IPS-NIHi11 (cell line): ENCODE measurements at regions not wholly inside any gene's neighbourhood (a gene's known extent, or its start where the extent isn't known, plus 50 kb on each side); places are given as distances from the start of the nearest gene placed in this dataset.
A peak's percentile ranks its signal among the peaks of the same experiment; 100 is the strongest.
"Not testable (repeated sequence)": the region's sequence is repeated elsewhere in the genome, so short reads cannot be mapped to it uniquely, and the experiment has no call there.

Experiments
- DNase-seq: peaks from one replicate; pipeline ENCODE4 v3.0.0; 2012; ENCODE audit warnings: mixed read lengths, low spot score

GRCh38 chr10:8173243-8173865 is 118.9 kb downstream of the GATA3 start:
- no peak for DNase-seq

DNA sequence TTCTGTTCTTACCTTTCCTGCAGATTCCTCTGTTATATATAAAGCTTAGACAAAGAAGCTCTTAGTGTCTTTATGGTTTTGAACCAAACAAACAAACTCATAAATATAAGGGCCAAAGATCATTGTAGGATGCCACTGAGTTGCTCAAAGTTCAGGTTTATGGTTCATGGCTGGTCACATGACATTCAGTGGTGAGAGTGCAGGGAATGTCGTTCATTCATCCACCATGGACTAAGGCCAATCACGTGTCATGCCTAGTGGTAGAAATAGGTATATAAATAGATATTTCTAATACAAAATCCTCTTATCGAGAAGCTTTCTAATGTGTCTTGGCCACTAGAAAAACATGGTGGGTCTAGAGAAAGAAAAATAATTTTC is 119.4 kb downstream of the GATA3 start:
- DNase-seq: no peak

GRCh38 chr10:8174762-8175161 is 120.3 kb downstream of the GATA3 start:
- peak; percentile 68 for DNase-seq

DNA sequence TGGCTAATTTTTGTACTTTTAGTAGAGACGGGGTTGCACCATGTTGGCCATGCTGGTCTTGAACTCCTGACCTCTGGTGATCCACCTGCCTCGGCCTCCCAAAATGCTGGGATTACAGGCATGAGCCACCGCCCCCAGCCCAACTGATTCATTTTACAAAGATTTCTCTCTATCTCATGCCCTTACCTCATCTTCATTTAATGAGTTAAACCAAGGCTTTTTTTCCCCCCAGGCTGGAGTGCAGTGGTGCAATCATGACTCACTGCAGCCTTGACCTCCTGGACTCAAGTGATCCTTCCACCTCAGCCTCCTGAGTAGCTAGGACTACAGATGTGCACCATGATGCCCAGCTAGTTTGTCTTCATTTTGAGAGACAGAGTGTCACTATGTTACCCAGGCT is 123.0 kb downstream of the GATA3 start:
- not testable (repeated sequence) for DNase-seq

DNA sequence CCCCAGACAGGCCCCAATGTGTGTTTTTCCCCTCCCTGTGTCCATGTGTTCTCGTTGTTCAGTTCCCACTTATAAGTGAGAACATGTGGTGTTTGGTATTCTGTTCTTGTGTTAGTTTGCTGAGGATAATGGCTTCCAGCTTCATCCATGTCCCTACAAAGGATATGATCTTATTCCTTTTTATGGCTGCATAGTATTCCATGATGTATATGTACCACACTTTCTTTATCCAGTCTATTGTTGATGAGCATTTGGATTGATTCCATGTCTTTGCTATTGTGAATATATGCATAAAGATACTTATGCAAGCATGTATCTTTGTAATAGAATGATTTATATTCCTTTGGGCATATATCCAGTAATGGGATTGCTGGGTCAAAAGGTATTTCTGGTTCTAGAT is 125.3 kb downstream of the GATA3 start:
- DNase-seq: not testable (repeated sequence)

- no peak for DNase-seq
These were observed 126.0 kb downstream of the GATA3 start for GRCh38 chr10:8180360-8181109.

- DNase-seq: no peak
These were observed 127.1 kb downstream of the GATA3 start for GRCh38 chr10:8181496-8182157.

DNA sequence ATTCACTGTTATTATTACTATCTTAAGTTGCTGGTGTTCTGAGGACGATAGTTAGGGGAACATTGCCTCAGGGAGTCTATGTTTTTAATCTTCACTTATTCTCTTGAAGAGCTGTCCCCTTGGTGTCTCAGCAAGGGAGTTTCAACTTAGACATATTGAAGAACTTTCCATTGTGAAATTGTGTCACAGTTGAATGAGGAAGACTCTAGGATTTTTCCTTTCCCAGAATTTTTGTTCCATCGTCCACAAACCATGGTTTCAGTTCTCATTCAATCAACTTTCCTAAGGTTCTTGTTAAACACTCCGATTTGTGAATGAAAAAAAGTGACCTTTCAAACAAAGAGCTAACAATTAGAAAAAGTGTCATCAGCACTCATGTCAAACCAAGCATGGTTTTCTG is 128.3 kb downstream of the GATA3 start:
- no peak for DNase-seq

DNA sequence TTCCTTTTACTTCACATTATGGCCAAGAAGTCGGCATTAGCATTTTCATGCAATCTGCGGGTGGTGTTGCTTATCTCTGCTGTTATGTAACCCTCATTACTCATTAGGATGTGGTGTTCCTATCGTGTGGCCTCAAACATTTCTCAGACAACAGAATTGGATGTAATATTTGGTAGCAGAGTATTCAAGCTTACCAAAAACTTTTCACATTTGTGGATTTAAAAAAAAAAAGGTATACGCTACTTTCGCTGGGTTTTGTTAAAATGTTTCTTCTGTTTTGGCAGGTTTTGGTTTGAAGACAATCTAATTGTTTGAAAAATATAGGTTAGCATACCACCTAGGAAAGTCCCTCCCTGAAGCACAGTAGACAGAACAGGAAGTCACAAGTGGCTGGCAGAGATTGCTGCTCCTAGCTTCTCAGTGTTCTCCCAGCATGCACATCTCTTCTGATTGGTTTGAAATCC is 128.8 kb downstream of the GATA3 start:
- DNase-seq: no peak

- no peak for DNase-seq
These were observed 132.7 kb downstream of the GATA3 start for GRCh38 chr10:8187171-8187666.

- no peak for DNase-seq
These were observed 135.0 kb downstream of the GATA3 start for GRCh38 chr10:8189458-8189857.

DNA sequence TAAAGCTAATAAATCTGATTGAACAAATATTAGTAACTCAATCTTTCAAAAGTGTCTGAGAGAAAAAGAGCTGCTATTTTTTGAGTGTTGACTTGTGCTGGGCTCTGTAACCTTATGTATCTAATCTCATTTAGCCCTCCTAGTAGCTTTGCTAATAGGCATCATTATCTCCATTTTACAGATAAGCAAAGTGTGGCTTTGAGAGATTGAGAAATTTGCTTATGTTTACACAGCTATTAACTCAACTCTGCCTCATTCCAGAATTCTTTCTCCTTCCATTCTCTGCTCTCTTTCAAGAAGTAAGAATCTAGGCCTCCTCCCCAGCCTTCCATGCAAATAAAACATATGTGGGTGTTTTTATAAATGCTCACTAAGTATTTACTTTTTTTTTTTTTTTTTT is 137.8 kb downstream of the GATA3 start:
- no peak for DNase-seq

DNA sequence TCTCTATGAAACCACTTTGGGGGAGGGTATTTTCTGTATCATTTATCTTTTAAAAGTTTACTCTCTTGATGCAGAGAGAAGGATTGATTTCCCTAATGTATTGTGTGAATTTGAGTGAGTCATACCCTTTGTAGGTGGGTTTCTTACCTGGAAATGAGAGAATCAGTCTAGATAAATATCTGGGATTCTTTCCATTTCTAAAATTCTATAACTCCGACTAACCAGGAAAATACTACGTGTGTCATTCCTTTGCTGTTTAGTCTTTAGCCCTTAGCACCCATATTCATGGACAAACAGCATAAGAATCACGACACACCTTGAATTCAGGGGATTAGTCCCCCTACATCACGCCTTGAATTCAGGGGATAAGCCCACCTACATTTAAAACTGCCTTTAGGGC is 139.1 kb downstream of the GATA3 start:
- DNase-seq: no peak

DNA sequence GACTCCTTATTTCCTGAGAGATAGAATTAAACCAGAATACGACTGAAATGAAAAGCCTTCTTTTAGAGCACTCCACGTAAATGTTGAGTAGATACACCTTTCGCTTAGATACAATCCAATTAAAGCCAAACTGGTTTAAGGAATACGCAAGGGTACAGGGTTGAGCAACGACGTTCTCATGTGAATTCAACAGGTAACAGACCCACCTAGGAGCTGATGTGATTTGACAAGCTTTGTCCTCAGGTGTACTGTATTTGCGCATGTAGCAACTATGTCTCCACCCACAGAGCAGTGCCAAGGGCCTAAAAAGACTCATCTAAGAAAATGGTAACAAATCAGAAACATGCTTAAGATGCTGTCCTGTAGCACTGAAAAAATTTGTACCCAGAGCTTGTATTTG is 139.6 kb downstream of the GATA3 start:
- DNase-seq: no peak

- DNase-seq: no peak
These were observed 152.4 kb downstream of the GATA3 start for GRCh38 chr10:8206882-8207281.

DNA sequence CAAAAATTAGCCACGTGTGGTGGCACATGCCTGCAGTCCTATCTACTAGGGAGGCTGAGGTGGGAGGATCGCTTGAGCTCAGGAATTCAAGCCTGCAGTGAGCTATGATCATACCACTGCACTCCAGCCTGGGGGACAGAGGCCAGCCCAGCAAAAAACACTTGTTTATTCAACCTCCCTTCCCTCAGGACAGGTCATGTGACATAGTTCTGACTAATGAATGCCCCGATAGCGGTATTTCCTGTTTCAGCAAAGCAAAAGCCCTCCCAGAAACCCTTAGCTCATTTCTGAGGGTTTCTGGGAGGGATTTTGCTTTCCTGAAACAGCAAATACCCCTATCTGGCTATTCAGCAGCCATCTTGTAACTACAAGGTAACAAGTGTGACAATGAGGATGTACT is 157.1 kb downstream of the GATA3 start:
- DNase-seq: no peak

GRCh38 chr10:8213735-8214134 is 159.2 kb downstream of the GATA3 start:
- DNase-seq: no peak

DNA sequence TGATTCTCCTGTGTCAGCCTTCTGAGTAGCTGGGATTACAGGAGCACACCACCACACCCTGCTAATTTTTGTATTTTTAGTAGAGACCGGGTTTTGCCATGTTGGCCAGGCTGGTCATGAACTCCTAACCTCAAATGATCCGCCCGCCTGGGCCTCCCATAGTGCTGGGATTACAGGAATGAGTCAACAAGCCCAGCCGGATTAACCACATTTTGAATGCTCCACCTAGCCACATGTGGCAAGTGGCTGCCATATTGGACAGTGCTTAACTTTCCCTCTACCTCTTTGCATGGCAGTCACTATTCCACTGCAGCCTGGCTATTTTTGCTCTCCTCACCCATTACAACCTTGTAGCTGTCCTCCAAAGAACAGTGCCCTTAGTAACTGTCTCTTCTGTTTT is 160.1 kb downstream of the GATA3 start:
- DNase-seq: no peak

- DNase-seq: no peak
These were observed 162.4 kb downstream of the GATA3 start for GRCh38 chr10:8216893-8217292.

DNA sequence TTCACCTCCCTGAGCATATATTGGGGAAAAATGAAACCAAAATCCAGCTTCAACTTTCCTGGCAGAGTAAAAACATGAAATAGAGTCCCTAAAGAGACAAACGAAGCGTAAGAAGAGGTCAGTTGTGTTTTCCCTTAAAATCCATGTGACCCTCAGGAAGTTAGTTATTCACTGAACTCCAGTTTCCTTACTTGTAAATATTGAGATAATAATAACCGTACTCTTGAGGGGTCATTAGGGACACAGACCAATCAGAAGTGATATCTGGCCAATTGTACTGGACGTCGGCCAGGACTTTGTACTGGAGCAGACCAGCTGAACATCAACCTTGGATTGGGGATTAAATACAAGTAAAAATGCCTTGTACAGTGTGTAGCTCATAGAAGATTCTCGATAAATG is 167.0 kb downstream of the GATA3 start:
- no peak for DNase-seq

DNA sequence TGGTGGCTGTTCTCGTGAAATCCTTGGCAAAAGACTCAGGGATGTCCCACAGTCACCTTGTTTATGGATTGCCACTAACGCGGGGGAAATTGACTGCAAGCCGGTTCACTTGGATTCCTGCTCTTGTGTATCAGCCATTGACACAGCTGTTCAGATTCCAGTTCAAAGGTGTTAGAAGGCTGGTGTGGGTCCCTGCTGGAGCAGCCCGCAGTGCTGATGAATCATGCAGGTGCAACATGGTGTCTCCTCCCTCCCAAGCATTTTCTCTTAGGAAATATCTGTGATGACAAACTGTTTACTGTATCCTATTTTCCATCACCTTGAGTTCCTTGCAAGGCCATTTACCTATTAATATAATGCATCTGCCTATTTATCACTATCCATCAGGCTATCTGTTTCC is 170.1 kb downstream of the GATA3 start:
- no peak for DNase-seq

GRCh38 chr10:8225187-8225586 is 170.7 kb downstream of the GATA3 start:
- no peak for DNase-seq

DNA sequence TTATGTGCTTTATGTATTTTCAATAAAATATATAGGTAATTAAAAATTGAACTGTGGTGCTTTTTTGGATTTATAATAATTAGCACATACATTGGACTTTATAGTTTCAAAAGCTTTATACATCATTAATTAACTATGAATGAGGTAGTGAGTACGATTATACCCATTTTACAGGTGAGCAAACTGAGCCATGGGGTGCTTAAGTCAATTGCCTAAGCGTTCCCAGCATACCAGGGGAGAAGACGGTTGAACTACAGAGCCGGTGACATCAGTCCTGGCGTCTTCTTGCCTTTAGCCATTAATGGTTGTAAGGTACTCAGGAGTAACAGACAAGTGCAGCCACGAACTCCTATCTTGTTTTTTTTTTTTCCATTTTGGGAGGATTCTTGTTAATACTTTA is 172.8 kb downstream of the GATA3 start:
- no peak for DNase-seq
